DND-41 (cell line): ENCODE measurements at regions not wholly inside any gene's neighbourhood (a gene's known extent, or its start where the extent isn't known, plus 50 kb on each side); places are given as distances from the start of the nearest gene placed in this dataset.

Source experiments
- EZH2 ChIP-seq: IDR thresholded peaks from 3 replicates; pipeline ENCODE4 v1.6.1; 2012; ENCODE audit warnings: borderline replicate concordance, low read depth, mild to moderate bottlenecking, moderate library complexity, low read length, inconsistent platforms; ENCODE audit not compliant: severe bottlenecking
- TF ChIP-seq, protein P1 (sequence below): IDR thresholded peaks from 2 replicates; pipeline ENCODE4 v1.5.1; 2012; ENCODE audit warnings: borderline replicate concordance, low read length, moderate library complexity, mild to moderate bottlenecking; ENCODE audit not compliant: poor library complexity, severe bottlenecking; ENCODE audit errors: extremely low read depth

DNA sequence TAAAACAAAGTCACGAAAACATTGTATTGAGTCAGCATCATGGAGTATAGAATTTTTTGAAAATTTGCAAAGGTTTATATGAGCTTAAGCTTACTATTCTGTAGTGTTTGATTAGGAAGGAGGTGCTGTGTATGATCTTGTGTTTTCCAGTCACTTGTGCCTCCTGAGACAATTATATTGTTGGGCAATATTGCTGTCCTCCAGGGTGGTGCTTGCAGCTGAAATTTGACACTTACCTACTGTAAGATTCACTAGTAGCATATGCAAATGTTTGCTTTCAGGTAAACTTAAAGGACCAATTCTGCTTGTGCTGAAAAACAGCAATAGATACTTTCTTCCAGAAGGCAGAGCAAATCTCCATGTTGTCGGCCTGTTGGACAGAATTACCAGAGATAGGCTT, 268.0 kb downstream of the TGFB2 start:
- TF ChIP-seq, protein P1, sequence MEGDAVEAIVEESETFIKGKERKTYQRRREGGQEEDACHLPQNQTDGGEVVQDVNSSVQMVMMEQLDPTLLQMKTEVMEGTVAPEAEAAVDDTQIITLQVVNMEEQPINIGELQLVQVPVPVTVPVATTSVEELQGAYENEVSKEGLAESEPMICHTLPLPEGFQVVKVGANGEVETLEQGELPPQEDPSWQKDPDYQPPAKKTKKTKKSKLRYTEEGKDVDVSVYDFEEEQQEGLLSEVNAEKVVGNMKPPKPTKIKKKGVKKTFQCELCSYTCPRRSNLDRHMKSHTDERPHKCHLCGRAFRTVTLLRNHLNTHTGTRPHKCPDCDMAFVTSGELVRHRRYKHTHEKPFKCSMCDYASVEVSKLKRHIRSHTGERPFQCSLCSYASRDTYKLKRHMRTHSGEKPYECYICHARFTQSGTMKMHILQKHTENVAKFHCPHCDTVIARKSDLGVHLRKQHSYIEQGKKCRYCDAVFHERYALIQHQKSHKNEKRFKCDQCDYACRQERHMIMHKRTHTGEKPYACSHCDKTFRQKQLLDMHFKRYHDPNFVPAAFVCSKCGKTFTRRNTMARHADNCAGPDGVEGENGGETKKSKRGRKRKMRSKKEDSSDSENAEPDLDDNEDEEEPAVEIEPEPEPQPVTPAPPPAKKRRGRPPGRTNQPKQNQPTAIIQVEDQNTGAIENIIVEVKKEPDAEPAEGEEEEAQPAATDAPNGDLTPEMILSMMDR = no peak
- no peak for TF ChIP-seq EZH2
